Hypothalamus (tissue), 51 donors: ENCODE measurements at regions not wholly inside any gene's neighbourhood (a gene's known extent, or its start where the extent isn't known, plus 50 kb on each side); places are given as distances from the start of the nearest gene placed in this dataset.

Experiments used
- DNase-seq, 51 donors: peaks; one replicate each; lab custom pipeline; 2025; lab: John Stamatoyannopoulos, UW

DNA sequence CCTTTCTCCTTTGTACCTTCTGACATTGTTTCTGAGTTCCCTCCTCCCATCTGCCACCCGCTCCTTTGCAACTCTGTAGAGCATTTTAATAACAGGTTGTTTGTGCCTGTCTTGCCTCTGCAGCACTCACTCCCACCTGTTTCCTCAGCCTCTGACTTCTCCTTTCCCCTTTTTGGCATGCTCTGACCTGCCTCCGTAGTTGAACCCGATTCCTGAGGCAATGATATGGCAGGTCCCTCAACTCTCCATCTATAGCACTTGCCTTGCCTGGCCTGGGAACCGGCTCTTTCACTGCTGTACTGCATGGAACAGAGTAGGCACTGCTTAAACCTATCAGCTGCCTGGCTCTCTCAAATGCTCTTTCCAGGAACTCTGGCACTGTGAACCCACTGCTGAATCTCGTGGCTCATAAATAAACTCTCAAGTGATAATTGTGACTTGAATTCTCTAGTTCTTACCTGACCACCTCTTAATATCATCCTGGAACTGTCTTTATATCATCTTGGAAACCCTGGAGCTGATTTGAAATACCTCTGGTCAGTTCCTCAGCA is 50.3 kb downstream of the UTRN start:
- no peak for DNase-seq

DNA sequence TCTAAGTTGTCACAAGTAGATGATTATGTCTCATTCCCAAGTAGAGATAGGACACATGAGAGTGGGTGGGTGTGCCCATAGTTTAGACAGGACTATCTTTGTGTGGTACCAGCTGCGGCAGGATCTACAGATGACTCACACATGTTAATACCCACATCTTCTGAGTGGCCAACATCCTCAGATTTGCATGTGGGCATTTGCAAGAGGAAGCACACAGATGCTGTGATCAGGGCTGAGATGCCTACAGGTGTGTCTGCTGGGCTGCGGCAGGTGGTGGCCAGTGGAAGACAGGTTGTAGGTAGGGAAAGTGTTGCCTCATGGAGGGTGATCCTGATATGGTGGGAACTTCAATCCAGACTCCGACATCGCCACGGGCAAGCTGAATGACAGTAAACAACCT is 50.8 kb downstream of the UTRN start:
- DNase-seq = no peak

DNA sequence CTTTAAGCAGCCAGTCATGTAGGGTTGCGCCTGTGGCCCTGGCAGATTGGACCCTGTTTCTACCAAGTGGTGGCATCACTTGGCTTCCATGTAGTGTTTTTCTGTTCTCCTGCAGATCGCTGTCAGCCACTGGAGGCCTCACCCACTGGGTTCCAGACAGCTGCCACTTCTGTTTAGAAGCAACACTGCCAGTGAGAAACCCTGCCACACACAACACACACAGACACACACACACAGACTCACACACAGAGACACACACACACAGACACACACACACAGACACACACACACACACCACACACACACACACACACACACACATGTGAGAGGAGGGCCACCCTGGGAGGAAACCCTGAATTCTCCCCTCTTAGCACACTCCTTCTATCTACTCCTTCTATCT is 51.8 kb downstream of the UTRN start:
- no peak for DNase-seq

DNA sequence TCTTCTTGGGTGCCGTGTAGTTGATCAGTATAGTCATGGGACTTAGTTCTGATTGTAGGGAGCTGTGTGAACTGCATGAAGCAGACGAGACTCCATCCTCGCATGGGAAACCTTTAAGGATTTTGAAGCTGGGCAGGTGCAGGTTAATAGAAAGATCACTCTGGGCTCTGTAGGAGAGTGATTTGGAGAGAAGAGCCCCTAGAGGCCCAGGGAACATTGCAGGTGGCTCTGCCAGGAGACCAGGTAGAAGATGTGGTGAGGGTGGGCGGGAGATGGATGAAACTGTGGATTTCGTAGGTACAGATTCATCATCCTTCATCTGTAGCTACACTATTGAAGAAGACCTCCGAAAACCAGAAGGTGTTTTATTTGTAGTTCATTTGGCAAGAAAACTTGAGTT is 53.3 kb downstream of the UTRN start:
- no peak for DNase-seq

DNA sequence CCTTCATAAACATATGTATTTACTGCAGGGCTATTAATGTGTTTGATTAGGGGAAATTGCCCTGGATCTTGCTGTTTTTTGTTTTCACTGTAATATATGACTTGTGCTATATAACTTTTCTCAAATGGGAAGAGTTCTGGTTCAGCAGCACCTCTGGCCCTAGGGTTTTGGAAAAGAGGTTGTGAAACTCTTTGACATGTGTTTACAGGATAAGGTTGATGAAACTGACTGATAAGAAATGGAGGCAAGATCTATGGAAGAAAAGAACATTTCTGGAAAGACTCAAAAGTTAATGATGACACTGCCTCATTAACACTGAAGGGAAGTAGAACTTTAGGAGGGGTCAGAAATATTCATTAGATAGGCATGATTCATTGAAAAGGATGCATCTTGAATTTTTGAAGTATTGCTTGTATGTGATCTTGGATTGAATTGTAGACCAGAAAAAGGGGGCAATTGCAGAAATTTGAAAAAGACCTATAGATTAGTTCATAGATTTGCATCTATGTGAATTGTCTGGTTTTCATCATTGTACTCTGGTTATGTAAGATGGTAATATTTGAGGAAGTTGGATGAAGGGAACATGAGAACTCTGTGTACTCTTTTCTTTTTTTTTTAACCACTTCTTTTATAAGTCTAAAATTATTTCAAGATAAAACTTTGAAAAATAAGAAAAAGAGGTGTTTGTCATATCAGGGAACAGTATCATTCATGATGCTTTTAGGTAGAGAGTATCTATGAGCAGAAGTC is 54.0 kb downstream of the UTRN start:
- DNase-seq = no peak

DNA sequence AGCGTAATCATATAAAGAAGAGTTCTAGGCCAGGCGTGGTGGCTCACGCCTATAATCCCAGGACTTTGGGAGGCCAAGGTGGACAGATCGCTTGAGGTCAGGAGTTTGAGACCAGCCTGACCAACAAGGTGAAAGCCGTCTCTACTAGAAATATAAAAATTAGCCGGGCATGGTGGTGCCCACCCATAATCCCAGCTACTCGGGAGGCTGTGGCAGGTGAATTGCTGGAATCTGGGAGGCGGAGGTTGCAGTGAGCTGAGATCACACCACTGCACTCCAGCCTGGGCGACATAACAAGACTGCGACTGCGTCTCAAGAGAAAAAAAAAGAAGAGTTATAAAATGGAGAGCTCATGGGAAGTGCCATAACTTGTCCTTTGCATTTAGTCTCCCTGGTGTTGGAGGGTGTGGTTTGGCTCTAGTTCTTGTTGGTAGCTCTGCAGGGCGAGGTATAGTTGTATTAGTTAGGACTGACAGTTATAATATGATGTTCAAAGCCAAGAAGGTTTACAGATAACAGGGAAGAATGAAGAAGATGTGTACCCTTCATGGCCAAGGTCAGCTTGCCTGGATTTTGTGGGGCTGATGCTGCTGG is 54.8 kb downstream of the UTRN start:
- no peak for DNase-seq

DNA sequence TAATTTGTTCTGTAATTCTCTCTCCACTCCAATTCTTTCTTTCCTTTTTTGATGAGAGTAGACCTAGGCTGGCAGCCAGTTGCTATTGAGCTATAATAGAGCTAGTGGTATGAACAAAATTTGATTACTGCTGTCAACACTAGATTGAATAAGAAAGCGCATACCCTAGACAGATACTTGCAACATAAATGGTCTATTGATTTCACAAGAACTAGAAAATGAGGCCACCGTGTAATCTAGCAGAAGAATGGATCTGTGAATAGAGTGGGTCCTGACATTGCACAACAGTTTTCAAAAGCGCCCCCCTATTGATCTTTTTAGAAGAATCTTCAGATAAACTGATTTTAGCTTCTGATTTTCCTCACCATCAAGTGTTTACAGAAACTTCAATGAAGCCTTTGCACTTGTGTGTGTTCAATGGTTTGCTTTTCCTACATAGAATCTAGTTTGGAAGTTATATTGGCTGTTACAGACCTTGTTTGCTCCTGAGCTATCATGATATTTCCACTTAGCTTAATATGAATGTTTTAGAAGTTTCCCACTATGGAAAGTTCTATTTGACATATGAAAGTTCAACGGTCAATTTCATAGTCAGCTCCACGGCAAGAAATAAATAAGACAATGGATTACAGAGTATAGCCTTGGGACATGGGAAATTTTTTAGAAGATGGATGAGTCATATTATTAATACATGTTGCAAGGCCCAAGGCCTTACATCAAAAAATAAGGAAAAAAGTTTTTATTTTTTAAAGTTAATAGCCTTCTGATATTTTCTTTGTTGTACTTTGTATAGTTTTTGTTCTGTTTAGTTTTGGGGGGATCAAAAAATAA is 55.6 kb downstream of the UTRN start:
- DNase-seq = peak in 1 of 51 donors; percentile 7

DNA sequence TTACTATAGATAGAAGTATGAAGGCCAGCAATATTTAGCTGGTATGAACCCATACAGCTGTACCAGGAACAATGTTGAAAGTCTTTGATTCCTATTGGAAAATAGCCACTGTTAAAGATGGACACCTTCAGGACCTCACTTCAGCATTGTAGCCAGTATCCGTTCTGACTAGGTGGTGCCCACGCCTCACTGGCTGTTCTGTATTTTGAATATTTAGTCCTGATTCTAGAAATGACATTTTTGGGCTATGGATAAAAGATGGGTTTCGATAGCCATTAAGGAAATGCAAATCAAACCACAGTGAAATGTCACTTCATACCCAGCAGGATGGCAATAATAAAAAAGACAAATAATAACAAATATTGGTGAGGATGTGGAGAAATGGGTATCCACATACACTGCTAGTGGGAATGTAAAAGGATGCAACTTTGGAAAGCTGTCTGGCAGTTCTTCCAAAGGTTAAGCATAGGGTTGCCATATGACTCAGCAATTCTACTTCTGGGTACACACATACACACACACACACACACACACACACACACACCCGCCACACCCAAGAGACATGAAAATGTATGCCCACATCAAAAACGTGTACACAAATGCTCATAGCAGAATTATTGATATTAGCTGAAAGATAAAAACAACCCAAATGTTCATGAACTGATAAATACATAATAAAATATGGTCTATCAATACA is 56.8 kb downstream of the UTRN start:
- no peak for DNase-seq

DNA sequence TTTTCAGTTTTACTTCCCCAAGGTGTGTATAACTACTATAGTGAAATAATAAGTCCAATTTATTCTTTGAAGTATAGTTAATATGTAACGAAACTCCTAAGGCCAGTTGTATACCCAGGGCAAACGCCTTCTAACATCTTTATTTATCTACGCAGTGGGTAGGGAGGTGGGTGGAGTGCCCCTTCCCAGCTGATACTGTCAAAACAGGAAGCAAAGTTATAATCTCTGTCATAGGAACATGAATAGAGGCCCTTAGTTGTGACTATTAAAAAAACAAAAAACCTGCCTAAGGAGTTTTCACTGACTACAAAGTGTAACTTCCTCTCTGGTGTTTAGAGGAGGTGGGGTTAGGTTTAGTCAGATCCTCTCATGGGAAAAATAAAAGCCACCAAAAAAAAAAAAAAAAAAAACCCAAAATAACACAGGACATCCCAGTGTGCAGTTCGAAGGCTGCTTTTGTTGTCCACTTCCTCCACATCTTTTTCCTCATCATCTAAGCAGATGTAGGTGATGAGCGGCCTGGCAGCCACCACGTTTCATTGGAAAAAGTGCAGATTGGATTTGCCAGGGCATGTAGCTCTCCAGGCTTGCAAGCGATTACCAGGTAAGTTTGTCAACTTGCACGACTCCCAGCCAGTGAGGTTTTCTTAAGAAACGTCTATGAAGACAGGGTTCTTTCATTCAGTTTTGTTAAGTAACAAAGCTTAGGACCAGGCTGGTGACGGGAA is 58.7 kb downstream of the UTRN start:
- no peak for DNase-seq

DNA sequence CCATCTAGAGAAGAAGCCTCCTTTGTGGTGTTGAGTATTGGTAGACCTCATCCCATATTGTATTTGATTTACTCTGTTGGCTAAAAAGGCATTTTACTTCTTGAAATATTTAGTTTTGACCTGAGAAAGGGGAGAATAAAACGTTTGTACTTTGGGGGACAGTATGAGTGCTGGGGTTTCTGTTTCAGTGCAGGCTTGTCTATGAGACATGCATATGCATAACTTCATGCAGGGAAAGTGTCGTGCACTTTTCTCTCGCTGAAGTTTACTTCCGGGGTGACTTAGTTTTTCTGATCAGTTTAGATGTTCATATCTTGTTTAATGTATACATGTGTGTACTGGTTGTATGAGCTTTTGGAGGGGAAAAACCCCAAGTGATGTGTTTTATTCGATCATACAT is 59.5 kb downstream of the UTRN start:
- DNase-seq = no peak

DNA sequence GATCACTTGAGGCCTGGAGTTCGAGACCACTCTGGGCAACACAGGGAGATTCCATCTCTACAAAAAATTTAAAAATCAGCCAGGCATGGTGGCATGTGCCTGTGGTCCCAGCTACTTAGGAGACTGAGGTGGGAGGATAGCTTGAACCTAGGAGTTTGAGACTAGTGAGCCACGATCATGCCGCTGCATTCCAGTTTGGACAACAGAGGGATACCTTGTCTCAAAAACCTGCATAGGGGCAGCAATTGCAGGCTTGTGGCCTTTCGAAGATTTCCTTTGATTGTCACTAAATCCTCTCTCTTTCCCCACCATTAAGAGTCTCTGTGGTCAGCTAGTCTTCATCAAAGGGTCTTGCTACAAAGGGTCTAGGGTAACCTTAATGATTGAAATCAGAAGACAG is 60.3 kb downstream of the UTRN start:
- DNase-seq = no peak

DNA sequence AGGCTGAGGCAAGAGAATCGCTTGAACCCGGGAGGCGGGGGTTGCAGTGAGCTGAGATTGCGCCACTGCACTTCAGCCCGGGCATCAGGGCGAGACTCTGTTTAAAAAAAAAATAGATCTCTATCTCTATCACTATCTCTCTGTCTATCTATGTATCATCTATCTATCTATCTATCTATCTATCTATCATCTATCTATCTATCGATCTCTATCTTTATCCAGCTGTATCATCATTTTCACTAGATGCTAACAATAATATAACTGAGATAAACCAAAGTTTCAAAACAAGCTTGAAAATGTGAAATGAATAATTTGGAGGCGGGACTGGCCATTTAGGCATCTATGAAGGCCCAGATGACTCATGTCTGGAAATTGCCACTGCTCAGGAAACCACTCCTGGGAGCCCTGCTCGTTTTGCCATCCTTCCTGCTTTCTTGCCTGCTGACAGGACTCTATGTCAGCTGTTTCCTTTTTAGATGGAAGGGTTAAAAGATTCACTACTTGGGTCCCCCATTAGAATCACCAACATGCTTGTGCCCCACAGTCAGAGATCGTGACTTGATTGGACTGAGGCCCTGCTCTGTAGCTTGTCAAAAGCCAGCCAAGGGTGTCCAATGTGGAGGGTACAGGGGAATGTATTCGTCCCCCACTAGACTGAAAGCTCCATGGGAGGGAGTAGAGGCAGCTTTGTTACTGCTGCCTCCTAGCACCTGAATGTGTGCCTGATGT is 61.7 kb downstream of the UTRN start:
- DNase-seq = no peak

DNA sequence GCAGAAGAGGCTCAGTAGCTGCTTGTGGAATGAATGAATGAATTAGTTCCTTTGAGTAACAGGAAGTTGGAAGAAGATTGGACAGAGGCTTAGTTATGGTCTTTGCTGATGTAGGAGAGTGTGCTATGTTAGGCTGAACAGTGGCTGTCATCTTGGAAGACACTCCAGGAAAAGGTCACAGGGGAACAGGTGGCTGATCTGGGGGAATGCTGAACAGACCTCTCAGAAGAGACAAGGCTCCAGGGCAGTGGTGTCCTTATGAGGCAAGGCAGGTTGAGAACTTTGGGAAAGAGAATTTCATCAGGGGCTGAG is 62.3 kb downstream of the UTRN start:
- no peak for DNase-seq

DNA sequence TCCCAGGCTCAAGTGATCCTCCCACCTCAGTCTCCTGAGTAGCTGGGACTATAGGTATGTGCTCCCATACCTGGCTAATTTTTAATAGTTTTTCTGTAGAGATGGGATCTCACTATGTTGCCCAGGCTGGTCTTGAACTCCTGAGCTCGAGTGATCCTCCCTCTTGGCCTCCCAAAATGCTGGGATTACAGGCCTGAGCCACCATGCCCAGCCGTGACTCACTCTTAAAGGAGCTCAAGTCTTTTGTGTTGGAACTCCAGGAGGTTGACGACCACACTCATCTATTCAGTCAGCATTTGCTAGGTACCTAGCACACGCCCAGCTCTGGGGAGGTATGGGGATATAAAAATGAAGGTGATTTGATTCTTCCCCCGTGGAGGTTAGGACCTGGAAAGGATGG is 62.8 kb downstream of the UTRN start:
- no peak for DNase-seq

DNA sequence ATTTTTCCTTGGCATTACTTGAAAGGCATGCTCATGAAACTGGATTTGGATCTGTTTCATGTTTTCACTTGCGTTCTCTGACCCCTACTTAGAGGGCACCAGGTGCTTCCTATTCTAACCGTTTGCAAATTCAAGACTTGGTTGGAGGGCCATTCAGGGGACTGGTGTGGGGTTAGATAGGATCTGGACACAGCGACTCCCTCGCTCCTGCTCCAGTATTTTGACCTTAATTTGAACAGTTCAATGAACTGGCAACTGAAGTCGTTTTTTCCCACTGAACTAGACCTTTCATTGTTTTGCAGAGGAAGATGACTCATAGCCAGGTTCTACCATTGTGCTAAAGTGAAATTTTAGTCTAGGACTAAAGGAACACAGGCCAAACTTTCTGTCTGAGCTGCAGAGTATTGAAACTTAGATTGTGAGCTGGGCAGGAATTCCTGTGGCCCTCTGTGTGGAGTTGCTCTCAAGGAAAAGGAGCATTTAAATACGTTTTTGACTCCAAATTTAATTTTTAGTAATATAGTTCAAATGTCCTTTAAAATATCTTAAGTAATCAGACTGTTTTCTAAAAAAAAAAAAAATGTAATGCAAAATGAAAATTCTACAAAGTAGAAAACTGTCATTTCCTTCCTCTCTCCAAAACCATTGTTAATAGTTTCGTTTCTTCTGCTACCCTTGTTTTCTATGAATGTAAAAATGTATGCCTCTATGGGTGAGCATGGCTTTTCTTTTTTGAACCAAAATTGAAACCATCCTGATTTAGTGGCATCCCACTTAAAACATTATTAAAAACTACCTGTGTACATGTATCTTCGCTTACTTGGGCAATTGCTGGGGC is 64.8 kb downstream of the UTRN start:
- DNase-seq = peak in 1 of 51 donors; percentile 3

DNA sequence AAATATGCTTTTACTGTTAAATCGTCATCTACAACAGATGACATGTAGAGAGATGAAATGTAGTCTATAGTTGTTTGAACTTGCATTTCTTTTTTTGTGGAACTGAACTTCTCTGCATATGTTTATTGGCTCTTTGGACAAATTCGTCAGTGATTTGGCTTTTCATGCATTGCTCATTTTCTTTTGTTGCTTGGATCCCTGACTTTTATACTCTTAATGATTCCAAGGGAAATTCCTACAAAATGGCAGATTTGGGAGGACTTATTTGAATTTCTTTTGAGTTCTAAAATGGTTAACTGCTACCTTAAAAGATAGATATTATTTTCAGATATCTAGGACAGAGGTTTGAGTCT is 65.4 kb downstream of the UTRN start:
- no peak for DNase-seq

DNA sequence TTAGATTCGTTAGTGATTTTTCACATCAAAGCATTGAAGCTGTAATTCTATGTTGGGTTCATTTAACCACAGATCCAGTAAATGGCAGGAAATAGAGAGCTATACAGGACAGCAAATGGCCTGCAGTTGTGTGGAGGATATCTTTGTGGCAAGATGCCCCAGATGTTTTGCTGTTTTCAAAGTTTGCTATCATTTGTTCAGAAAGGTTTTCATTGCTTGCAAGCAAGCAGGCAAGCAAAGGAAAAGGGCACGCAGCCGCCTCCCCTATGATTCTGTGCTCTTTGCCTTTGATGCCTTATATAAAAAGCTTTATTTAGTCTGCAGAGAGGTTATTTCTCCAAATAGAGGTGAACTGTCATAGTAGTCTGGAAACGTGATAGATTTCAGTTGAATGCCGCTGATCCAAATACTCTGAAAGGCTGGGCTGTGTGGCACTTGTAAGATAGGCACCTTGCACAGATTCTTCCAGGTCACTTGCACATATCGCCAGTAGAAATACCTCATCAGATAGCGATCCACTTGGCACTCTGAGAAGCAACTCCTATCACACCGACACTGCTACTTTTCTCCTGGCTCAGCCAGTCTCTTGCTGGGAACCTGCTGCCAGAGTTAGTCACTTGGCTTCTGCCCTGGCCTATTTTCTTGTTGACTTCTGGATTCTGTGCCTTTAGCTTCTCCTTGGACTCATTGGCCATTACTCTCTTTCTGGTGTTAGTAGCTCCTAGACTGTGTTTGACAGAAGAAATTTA is 66.4 kb downstream of the UTRN start:
- no peak for DNase-seq

DNA sequence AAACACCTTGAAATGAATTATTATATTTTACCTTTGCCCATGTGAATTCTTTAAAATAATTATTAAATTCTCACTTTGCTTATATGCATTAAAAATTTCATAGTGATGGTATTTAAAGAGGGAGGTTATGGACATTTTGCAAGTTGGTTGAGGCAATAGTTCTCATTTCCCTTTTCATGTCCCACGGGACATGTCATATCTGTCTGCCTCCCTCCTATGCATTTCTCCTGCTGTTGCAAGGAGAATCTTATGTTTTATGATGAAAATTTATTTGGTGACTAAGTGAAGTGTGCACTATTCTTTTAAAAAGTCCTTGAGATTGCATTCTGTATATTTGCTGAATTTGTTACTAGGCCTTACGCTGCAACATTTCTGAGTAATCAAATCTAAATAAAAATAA is 67.2 kb downstream of the UTRN start:
- no peak for DNase-seq
